SU-DHL-6 (cell line): ENCODE measurements at regions not wholly inside any gene's neighbourhood (a gene's known extent, or its start where the extent isn't known, plus 50 kb on each side); places are given as distances from the start of the nearest gene placed in this dataset.

Experiments used
- H2AFZ ChIP-seq: fragments of 200-600 bp; sonication (generic); 2 replicates; pipeline ENCODE4 v1.6.1; 2014; ENCODE audit warnings: low read depth, mild to moderate bottlenecking, moderate library complexity, mixed read lengths, antibody characterized with exemption, low read length; ENCODE audit not compliant: severe bottlenecking
- H3F3A ChIP-seq: fragments of 200-600 bp; shearing (Covaris generic); 2 replicates; pipeline ENCODE4 v1.6.0; 2016; ENCODE audit warnings: antibody characterized with exemption, mild to moderate bottlenecking; ENCODE audit not compliant: insufficient read depth
- H3K27ac ChIP-seq: fragments of 200-600 bp; sonication (generic); 2 replicates; pipeline ENCODE4 v1.5.1; 2016; ENCODE audit warnings: low read depth, mild to moderate bottlenecking, low read length, moderate library complexity, mixed read lengths
- H3K27me3 ChIP-seq: fragments of 200-600 bp; sonication (generic), shearing (Covaris generic); 2 replicates; pipeline ENCODE4 v1.6.0; 2014; ENCODE audit warnings: mild to moderate bottlenecking, low read length
- H3K36me3 ChIP-seq: fragments of 200-600 bp; sonication (generic); 2 replicates; pipeline ENCODE4 v1.6.1; 2014; ENCODE audit warnings: mild to moderate bottlenecking, low read length, mixed read lengths
- H3K4me2 ChIP-seq: fragments of 300-600, 200-600 bp; shearing (Covaris generic), sonication (generic); 2 replicates; pipeline ENCODE4 v1.6.0; 2014; ENCODE audit warnings: low read length, low read depth, mild to moderate bottlenecking; ENCODE audit not compliant: poor library complexity, severe bottlenecking
- H3K4me3 ChIP-seq: fragments of 200-600 bp; sonication (generic); 2 replicates; pipeline ENCODE4 v1.5.1; 2014; ENCODE audit warnings: antibody characterized with exemption, low read length, mild to moderate bottlenecking, mixed read lengths; ENCODE audit not compliant: insufficient read depth, poor library complexity, severe bottlenecking
- H3K79me2 ChIP-seq: fragments of 200-600 bp; sonication (generic); 2 replicates; pipeline ENCODE4 v1.6.1; 2014; ENCODE audit warnings: mild to moderate bottlenecking, low read length, moderate library complexity; ENCODE audit not compliant: insufficient read depth
- H3K9ac ChIP-seq: fragments of 200-600 bp; sonication (generic); 2 replicates; pipeline ENCODE4 v1.7.0; 2014; ENCODE audit warnings: mild to moderate bottlenecking, low read length
- H3K9me2 ChIP-seq: fragments of 200-600 bp; sonication (generic); replicated peaks from 2 replicates; pipeline ENCODE4 v1.6.1; 2014; ENCODE audit warnings: low read length; ENCODE audit not compliant: insufficient read depth
- H3K9me3 ChIP-seq: fragments of 200-600 bp; sonication (generic); 2 replicates; pipeline ENCODE4 v1.6.1; 2014; ENCODE audit warnings: low read length, mixed read lengths; ENCODE audit not compliant: insufficient read depth
- H4K20me1 ChIP-seq: fragments of 200-600 bp; sonication (generic); 2 replicates; pipeline ENCODE4 v1.6.1; 2014; ENCODE audit warnings: low read depth, mild to moderate bottlenecking, antibody characterized with exemption, low read length, moderate library complexity, mixed read lengths
- CTCF ChIP-seq: fragments of 200-600 bp; sonication (generic); IDR thresholded peaks from one replicate; pipeline ENCODE4 v1.5.1; 2017; ENCODE audit warnings: antibody characterized with exemption, mild to moderate bottlenecking, low read length, moderate library complexity; ENCODE audit not compliant: insufficient read depth, poor library complexity, severe bottlenecking
- EZH2phosphoT487 ChIP-seq: fragments of 200-600 bp; sonication (generic), shearing (Covaris generic); conservative IDR thresholded peaks from 2 replicates; pipeline ENCODE4 v1.6.1; 2018; ENCODE audit warnings: mild to moderate bottlenecking, antibody characterized with exemption, low read length, moderate library complexity, mixed read lengths

GRCh38 chr14:30082486-30082885, 154.8 kb upstream of the PRKD1 start:
- Histone ChIP-seq H3K27ac (no peak overlapping the region), H3K4me2 (no peak overlapping the region), H3K79me2 (no peaks in the 10 kb centered on the region), H3K27me3 (no peaks in the 10 kb centered on the region), H3F3A (no peaks in the 10 kb centered on the region), H3K4me3 (no peak overlapping the region), H3K9me3 (no peaks in the 10 kb centered on the region), H3K9ac (no peak overlapping the region), H3K9me2 (no peaks in the 10 kb centered on the region), H3K36me3 (no peaks in the 10 kb centered on the region), H4K20me1 (no peaks in the 10 kb centered on the region), H2AFZ (no peak overlapping the region)
- TF ChIP-seq CTCF (no peak), EZH2phosphoT487 (no peak)

GRCh38 chr14:30084811-30085210, 157.2 kb upstream of the PRKD1 start:
- Histone ChIP-seq H2AFZ (no peak overlapping the region), H3F3A (no peaks in the 10 kb centered on the region), H3K27me3 (no peaks in the 10 kb centered on the region), H3K27ac (no peak overlapping the region), H3K9me3 (no peaks in the 10 kb centered on the region), H3K79me2 (no peaks in the 10 kb centered on the region), H3K9me2 (no peaks in the 10 kb centered on the region), H3K4me2 (no peak overlapping the region), H3K4me3 (no peak overlapping the region), H3K9ac (no peak overlapping the region), H4K20me1 (no peaks in the 10 kb centered on the region), H3K36me3 (no peaks in the 10 kb centered on the region)
- no peak for TF ChIP-seq CTCF
- TF ChIP-seq EZH2phosphoT487: no peak

GRCh38 chr14:30085943-30086342, 158.3 kb upstream of the PRKD1 start:
- Histone ChIP-seq H3K4me3 (no peak overlapping the region), H3K27ac (no peak overlapping the region), H3K9ac (no peak overlapping the region), H3F3A (no peaks in the 10 kb centered on the region), H4K20me1 (no peaks in the 10 kb centered on the region), H3K9me3 (no peaks in the 10 kb centered on the region), H3K27me3 (no peaks in the 10 kb centered on the region), H3K9me2 (no peaks in the 10 kb centered on the region), H3K4me2 (no peak overlapping the region), H3K36me3 (no peaks in the 10 kb centered on the region), H2AFZ (no peak overlapping the region), H3K79me2 (no peaks in the 10 kb centered on the region)
- TF ChIP-seq CTCF (no peak), EZH2phosphoT487 (no peak)

GRCh38 chr14:30088620-30089019, 161.0 kb upstream of the PRKD1 start:
- H2AFZ ChIP-seq: no peak overlapping the region

More at GRCh38 chr14:30088620-30089019, 161.0 kb upstream of the PRKD1 start:
- no peak overlapping the region for H3K4me2 ChIP-seq
- H3K4me3 ChIP-seq: no peak overlapping the region
- no peaks in the 10 kb centered on the region for H3K36me3 ChIP-seq
- TF ChIP-seq CTCF (no peak), EZH2phosphoT487 (no peak)
- H3K27ac ChIP-seq: no peak overlapping the region
- no peaks in the 10 kb centered on the region; the same call in 1 of the 2 replicates for H3K9me2 ChIP-seq
- no peak overlapping the region for H3K9ac ChIP-seq
- H3K79me2 ChIP-seq: no peaks in the 10 kb centered on the region
- no peaks in the 10 kb centered on the region for H3K9me3 ChIP-seq
- H3F3A ChIP-seq: no peaks in the 10 kb centered on the region
- no peaks in the 10 kb centered on the region for H4K20me1 ChIP-seq
- no peaks in the 10 kb centered on the region for H3K27me3 ChIP-seq
